ENCODE measurements at regions not wholly inside any gene's neighbourhood (a gene's known extent, or its start where the extent isn't known, plus 50 kb on each side); places are given as distances from the start of the nearest gene placed in this dataset.

DNA sequence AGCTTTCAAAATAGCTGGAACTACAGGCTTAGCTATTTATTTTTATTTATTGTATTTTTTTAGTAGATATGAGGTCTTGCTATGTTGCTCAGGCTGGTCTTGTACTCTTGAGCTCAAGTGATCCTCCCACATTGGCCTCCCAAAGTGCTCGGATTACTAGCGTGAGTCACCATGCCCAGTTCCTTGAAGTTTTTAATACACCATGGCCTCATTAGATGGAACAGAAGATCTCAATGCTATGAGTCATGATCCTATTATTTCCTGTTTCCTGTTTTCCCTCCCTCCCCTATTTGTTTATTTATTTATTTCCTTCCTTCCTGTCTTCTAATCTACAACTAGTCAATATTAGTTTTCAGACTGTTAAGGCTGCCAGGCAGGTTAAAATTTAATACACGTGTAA lies 309.0 kb downstream of the CMPK2 start:
- Histone ChIP-seq H2AFZ (ENCODE audit: low read depth, low read length) (no peak overlapping the region), H3K9ac (ENCODE audit: low read length) (no peak overlapping the region), H3K79me2 (replicated peaks; ENCODE audit: insufficient read depth, low read length) (no peaks in the 10 kb centered on the region), H3K36me3 (ENCODE audit: insufficient read depth, low read length) (no peaks in the 10 kb centered on the region), H3K27ac (ENCODE audit: low read length) (no peak overlapping the region), H4K20me1 (ENCODE audit: insufficient read depth) (no peaks in the 10 kb centered on the region), H3K9me3 (ENCODE audit: low read length) (no peaks in the 10 kb centered on the region), H3K4me3 (ENCODE audit: low read length) (no peak overlapping the region), H3K9me2 (ENCODE audit: insufficient read depth, low read length) (no peaks in the 10 kb centered on the region), H3K27me3 (ENCODE audit: insufficient read depth, low read depth, low read length) (no peaks in the 10 kb centered on the region), H3F3A (ENCODE audit: insufficient read depth, low read length, poor library complexity, severe bottlenecking) (no peaks in the 10 kb centered on the region), H3K4me2 (ENCODE audit: low read length) (no peak overlapping the region)
- TF ChIP-seq, protein P1, sequence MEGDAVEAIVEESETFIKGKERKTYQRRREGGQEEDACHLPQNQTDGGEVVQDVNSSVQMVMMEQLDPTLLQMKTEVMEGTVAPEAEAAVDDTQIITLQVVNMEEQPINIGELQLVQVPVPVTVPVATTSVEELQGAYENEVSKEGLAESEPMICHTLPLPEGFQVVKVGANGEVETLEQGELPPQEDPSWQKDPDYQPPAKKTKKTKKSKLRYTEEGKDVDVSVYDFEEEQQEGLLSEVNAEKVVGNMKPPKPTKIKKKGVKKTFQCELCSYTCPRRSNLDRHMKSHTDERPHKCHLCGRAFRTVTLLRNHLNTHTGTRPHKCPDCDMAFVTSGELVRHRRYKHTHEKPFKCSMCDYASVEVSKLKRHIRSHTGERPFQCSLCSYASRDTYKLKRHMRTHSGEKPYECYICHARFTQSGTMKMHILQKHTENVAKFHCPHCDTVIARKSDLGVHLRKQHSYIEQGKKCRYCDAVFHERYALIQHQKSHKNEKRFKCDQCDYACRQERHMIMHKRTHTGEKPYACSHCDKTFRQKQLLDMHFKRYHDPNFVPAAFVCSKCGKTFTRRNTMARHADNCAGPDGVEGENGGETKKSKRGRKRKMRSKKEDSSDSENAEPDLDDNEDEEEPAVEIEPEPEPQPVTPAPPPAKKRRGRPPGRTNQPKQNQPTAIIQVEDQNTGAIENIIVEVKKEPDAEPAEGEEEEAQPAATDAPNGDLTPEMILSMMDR (IDR thresholded peaks at IDR 0.05; ENCODE audit: poor library complexity, severe bottlenecking): no peak
- TF ChIP-seq TAF1 (IDR thresholded peaks at IDR 0.05; ENCODE audit: low read depth) (no peak), POLR2AphosphoS5 (IDR thresholded peaks at IDR 0.05) (no peak), RAD21 (conservative IDR thresholded peaks at IDR 0.05) (no peak), EP300 (conservative IDR thresholded peaks at IDR 0.05; ENCODE audit: poor library complexity, severe bottlenecking) (no peak), MXI1 (conservative IDR thresholded peaks at IDR 0.05; ENCODE audit: poor library complexity, severe bottlenecking) (no peak), SMC3 (conservative IDR thresholded peaks at IDR 0.05; ENCODE audit: poor library complexity) (no peak), EZH2 (IDR thresholded peaks at IDR 0.05; ENCODE audit: borderline replicate concordance, insufficient read depth, low read length, poor library complexity, severe bottlenecking) (no peak)
- TF ChIP-seq, protein P2, sequence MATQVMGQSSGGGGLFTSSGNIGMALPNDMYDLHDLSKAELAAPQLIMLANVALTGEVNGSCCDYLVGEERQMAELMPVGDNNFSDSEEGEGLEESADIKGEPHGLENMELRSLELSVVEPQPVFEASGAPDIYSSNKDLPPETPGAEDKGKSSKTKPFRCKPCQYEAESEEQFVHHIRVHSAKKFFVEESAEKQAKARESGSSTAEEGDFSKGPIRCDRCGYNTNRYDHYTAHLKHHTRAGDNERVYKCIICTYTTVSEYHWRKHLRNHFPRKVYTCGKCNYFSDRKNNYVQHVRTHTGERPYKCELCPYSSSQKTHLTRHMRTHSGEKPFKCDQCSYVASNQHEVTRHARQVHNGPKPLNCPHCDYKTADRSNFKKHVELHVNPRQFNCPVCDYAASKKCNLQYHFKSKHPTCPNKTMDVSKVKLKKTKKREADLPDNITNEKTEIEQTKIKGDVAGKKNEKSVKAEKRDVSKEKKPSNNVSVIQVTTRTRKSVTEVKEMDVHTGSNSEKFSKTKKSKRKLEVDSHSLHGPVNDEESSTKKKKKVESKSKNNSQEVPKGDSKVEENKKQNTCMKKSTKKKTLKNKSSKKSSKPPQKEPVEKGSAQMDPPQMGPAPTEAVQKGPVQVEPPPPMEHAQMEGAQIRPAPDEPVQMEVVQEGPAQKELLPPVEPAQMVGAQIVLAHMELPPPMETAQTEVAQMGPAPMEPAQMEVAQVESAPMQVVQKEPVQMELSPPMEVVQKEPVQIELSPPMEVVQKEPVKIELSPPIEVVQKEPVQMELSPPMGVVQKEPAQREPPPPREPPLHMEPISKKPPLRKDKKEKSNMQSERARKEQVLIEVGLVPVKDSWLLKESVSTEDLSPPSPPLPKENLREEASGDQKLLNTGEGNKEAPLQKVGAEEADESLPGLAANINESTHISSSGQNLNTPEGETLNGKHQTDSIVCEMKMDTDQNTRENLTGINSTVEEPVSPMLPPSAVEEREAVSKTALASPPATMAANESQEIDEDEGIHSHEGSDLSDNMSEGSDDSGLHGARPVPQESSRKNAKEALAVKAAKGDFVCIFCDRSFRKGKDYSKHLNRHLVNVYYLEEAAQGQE (IDR thresholded peaks at IDR 0.05; ENCODE audit: borderline replicate concordance): no peak

DNA sequence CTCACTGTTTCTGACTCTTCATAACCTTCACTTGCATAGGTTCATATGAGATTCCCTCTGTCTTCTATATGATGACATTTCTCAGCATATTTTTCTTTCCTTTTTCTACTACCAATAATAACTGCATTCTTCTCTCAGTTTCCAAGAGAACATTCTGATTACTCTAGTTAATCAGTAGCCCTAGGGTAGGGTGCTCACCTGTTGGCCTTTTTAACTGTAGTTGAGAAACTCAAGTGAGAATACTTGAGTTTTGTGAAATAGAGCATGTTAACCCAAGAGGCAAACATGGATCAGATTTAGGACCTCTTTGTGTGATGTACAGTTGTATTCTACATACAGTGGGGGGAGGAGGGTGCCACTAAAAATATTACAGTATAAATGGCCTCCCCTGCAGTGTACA lies 308.0 kb downstream of the CMPK2 start:
- TF ChIP-seq SMC3 (conservative IDR thresholded peaks at IDR 0.05; ENCODE audit: poor library complexity) (no peak), MXI1 (conservative IDR thresholded peaks at IDR 0.05; ENCODE audit: poor library complexity, severe bottlenecking) (no peak), POLR2AphosphoS5 (IDR thresholded peaks at IDR 0.05) (no peak), TAF1 (IDR thresholded peaks at IDR 0.05; ENCODE audit: low read depth) (no peak), EP300 (conservative IDR thresholded peaks at IDR 0.05; ENCODE audit: poor library complexity, severe bottlenecking) (no peak), EZH2 (IDR thresholded peaks at IDR 0.05; ENCODE audit: borderline replicate concordance, insufficient read depth, low read length, poor library complexity, severe bottlenecking) (no peak), RAD21 (conservative IDR thresholded peaks at IDR 0.05) (no peak)
- TF ChIP-seq, protein P1 (IDR thresholded peaks at IDR 0.05; ENCODE audit: poor library complexity, severe bottlenecking): no peak
- TF ChIP-seq, protein P2 (IDR thresholded peaks at IDR 0.05; ENCODE audit: borderline replicate concordance): no peak
- no peaks in the 10 kb centered on the region for H4K20me1 ChIP-seq (ENCODE audit: insufficient read depth)
- H3K36me3 ChIP-seq (ENCODE audit: insufficient read depth, low read length): no peaks in the 10 kb centered on the region
- no peaks in the 10 kb centered on the region for H3K9me2 ChIP-seq (ENCODE audit: insufficient read depth, low read length)
- no peak overlapping the region for H3K9ac ChIP-seq (ENCODE audit: low read length)
- no peak overlapping the region for H3K4me3 ChIP-seq (ENCODE audit: low read length)
- no peak overlapping the region for H3K27ac ChIP-seq (ENCODE audit: low read length)
- H3F3A ChIP-seq (ENCODE audit: insufficient read depth, low read length, poor library complexity, severe bottlenecking): no peaks in the 10 kb centered on the region
- H3K79me2 ChIP-seq (replicated peaks; ENCODE audit: insufficient read depth, low read length): no peaks in the 10 kb centered on the region
- H2AFZ ChIP-seq (ENCODE audit: low read depth, low read length): no peak overlapping the region
- no peaks in the 10 kb centered on the region for H3K27me3 ChIP-seq (ENCODE audit: insufficient read depth, low read depth, low read length)
- no peaks in the 10 kb centered on the region for H3K9me3 ChIP-seq (ENCODE audit: low read length)
- H3K4me2 ChIP-seq (ENCODE audit: low read length): no peak overlapping the region

Data from neural cell (in vitro differentiated cells).